Inflammatory macrophage (primary cell): ENCODE measurements at regions not wholly inside any gene's neighbourhood (a gene's known extent, or its start where the extent isn't known, plus 50 kb on each side); places are given as distances from the start of the nearest gene placed in this dataset.

Experiments used
- DNase-seq, 2 donors: peaks; one replicate each; pipeline ENCODE4 v3.0.0-alpha.2; 2020 to 2022

DNA sequence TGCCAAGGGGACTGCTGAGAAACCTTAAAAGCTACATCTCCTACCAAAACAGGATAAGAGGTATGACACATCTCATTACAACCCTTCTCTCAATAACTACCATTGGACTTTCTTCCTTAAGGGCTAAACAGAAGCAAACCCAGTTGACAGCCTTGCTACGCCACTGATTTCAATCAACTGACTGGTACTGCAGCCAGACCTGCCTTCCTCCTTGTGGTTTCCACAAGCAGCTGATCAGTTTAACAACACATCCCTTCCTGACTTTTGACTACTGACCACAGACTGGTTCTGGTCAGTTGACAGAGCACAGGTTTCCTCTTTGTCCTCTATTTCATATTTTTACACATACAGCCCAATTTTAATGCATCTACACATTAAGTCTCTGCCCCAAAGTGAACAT is 108.8 kb downstream of the ADAMTS1 start:
- DNase-seq, result peak; percentile 20 to 37

DNA sequence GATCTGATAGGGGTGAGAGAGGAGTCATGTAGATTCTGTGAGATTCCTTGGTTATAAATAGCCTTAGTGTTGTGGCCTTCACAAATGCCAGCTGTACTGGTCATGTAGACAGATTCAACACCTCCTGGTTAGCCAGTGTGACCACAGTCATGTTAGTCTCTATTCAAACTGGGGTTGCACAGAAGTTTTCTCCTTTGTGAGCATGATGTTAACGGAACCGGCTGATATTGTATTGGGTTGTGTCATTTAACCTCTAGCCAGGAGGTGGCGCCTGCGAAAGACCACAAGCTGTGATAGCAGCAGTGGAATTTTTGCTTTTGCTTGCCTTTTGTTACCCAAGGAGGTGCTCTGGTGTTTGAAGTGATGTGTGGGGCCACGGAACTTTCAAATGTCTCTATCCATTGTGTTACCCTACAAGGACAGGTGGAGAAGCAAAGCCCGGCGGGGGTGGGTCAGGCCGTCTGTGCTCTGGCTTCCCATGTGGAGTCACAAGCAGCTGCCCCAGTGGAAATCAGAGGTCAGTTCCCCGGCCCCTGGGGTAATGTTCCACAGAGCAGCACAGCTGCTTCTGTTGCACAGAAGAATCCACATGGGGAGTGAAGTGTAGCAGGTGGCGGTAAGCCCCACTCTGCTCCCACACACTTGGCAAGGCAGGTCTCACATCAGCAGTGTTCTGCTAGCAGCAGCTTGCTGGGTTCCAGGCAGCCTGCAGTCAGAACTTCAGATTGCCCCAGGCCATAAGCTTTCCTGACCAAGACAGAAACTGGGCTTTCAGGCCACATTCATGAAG is 112.6 kb downstream of the ADAMTS1 start:
- DNase-seq, result peak in 1 of 2 donors; percentile 12

DNA sequence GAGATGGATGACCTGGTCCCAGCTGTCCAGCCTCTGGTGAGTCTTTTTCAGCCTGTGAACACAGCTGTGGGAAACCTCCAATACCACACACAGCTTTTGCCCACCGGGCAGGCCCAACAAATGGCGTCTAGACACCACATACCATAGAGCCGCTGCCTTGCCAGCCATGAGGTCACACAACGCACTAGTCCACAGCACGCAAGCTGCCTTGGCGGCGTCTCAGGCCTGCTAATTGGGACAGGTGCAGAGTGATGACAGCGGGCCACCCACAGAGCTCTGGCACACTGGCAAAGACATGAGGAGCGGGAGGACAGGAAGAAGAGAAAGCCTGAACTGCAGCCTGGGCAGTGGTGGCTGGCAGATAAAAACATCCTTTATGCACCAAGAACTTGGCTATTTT is 125.5 kb downstream of the ADAMTS1 start:
- DNase-seq, result no peak

GRCh38 chr21:26717146-26717739 is 128.0 kb downstream of the ADAMTS1 start:
- DNase-seq, result peak; percentile 12 to 36

GRCh38 chr21:26715878-26716506 is 129.2 kb downstream of the ADAMTS1 start:
- peak; percentile 43 to 55 for DNase-seq

- DNase-seq, result no peak
These were observed 130.1 kb downstream of the ADAMTS1 start for GRCh38 chr21:26715116-26715515.

- DNase-seq, result no peak
These were observed 135.1 kb downstream of the ADAMTS1 start for GRCh38 chr21:26710155-26710554.

DNA sequence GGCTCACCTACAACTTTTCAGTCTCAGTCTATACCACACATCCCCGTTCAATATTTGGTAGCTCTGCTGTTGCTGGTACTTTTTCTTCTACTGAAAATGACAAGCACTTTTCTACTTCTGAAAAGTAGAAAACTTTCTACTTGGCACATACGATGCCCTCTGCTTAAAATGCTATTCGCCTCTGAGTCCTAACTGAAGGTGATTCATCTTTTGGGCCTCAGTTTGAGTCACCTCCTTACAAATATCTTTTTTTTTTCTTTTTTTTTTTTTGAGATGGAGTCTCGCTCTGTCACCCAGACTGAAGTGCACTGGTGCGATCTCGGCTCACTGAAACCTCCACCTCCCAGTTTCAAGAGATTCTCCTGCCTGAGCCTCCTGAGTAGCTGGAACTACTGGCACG is 136.0 kb upstream of the CYYR1 start:
- DNase-seq, result no peak

- no peak for DNase-seq
These were observed 135.2 kb upstream of the CYYR1 start for GRCh38 chr21:26708223-26708800.

- no peak for DNase-seq
These were observed 134.2 kb upstream of the CYYR1 start for GRCh38 chr21:26707246-26707645.

- DNase-seq, result no peak
These were observed 125.3 kb upstream of the CYYR1 start for GRCh38 chr21:26698416-26698815.

GRCh38 chr21:26691416-26691815 is 118.3 kb upstream of the CYYR1 start:
- no peak for DNase-seq

GRCh38 chr21:26686705-26687104 is 113.6 kb upstream of the CYYR1 start:
- no peak for DNase-seq

- DNase-seq, result peak in 1 of 2 donors; percentile 12
These were observed 113.2 kb upstream of the CYYR1 start for GRCh38 chr21:26686278-26686677.

DNA sequence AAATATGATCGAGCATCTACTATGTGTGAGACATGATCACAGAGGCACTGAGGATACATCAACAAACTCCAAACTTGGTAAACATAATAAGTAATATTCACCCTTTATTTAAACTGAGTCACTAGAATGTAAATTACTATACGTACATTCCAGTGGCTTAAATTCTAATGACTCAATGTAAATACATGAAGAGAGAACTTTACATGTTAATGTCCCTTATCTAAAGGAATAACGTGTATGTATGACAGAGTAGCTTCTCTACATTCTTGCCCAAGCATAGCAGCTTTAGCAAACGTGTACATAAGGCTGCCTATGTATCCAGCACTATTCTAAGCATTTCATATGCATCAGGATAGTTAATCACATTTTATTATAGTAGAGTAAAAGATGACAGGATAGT is 111.8 kb upstream of the CYYR1 start:
- DNase-seq, result no peak

GRCh38 chr21:26683996-26684395 is 110.9 kb upstream of the CYYR1 start:
- no peak for DNase-seq

GRCh38 chr21:26679284-26679683 is 106.2 kb upstream of the CYYR1 start:
- no peak for DNase-seq

GRCh38 chr21:26674323-26674722 is 101.2 kb upstream of the CYYR1 start:
- DNase-seq, result no peak

DNA sequence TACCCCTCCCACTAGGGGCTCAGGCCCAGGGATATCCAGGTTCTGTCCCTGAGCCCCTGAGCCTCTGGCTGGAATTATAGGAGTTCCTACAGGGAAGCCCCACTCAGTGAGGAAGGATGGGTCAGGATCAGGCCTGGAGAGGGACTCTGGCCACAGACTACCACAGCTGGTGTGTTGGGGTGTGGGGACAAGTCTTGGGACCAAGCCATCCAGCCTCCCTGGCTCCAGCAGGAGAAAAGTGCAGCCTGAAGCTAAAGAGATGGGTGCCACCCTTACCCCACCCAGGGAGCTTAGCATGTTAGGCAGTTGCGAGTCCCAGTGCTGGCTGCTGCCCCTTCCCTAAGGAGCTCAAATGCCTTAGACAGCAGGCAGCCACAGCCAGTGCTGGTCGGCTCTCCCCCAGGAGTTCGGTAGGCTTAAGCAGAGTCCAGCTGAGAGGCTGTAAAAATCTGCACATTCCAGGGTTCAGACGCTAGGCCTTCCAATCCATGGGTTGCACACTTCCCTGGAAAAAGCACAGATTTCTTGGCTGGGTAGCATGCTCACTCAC is 96.2 kb upstream of the CYYR1 start:
- DNase-seq, result no peak

DNA sequence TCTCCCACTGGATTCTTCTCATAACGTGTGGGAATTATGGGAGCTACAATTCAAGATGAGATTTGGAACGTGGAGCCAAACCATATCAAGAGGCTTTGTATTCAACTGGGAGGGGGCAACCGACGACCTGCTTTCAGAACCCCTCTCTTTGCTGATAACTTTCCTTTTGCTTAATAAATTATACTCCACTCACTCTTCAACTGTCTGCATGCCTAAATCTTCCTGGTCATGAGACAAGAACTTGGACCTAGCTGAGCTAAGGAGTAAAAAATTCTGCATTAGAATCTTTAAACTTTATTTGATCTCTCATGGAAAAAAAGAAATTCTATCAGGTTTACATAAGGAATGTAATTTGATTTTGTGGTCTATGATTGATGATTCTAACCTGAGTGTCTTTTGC is 86.7 kb upstream of the CYYR1 start:
- no peak for DNase-seq

DNA sequence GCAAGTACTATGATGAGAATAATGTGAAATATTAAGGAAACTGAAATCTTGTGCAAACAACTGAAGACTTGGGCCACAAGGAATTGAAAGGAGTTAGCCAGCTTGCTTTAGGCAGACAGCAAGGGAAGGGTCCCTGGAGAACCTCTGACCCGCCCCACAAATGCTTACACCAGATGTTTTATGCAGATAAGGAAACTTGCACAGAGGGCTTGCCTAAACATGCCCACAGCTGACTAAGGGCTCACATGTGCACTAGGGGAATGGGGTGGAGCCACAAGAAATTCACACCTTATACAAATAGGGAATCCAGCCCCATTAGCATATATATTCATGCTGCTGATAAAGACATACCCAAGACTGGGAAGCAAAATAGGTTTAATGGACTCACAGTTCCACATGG is 86.1 kb upstream of the CYYR1 start:
- DNase-seq, result no peak

DNA sequence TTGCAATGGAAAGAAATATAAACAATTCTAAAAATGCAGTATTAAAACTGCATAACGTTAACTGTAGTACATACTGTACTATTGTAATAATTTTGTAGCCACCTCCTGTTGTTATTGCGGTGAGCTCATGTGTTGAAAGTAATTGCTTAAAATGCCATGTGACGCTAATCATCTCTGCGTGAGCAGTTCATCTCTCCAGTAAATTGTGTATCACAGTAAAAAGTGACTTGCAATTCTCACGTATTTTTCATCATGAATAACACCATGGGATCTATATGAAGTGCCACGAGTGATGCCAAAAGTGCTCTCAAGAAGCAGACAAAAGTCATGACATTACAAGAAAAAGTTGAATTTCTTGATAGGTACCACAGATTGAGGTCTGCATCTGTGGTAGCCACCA is 82.4 kb upstream of the CYYR1 start:
- no peak for DNase-seq

DNA sequence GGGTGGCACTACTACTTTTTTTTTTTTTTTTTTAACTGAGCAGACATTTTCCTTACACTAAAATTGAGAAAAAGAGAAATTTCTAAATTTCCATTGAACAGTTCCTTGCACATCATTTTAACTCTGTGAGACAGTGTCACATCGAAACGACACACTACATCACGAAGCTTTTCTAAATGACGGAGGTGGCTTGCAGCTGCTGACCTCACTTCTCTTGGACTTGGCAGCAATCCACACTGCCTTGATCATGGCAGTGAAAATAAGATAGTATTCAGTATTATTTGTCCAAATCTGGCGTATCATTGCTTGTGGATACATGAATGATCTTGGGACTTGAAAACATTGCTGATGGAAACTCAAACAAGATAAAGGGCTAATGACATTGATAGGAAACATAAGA is 80.3 kb upstream of the CYYR1 start:
- no peak for DNase-seq
